ENCODE measurements at regions not wholly inside any gene's neighbourhood (a gene's known extent, or its start where the extent isn't known, plus 50 kb on each side); places are given as distances from the start of the nearest gene placed in this dataset.

DNA sequence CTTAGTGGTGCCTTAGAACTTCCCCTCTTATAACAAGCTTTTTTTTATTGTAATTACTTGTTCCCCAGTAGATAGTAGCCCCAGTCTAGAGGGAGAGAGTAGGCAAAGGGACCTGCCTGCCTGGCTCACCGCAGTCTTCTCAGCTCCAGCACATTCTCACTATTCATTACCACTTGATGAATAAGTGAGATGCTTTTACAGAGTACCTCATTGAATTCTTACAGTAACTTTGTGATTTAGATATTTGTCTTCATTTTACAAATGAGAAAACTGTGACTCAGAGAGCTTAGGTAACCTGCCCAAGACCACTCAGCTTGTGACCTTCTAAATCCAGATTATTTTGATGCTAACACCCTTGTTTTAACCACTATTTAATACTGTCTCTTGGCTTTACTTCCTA is 77.8 kb downstream of the CHRNA1 start:
- Histone ChIP-seq H3K27me3 (peaks cover 12% of the 10 kb centered on the region), H3K4me3 (no peak overlapping the region), H3K36me3 (no peaks in the 10 kb centered on the region), H3K9me3 (no peaks in the 10 kb centered on the region), H3K27ac (no peak overlapping the region), H3K4me1 (peaks cover 0 to 12% (median 9%) of the 10 kb centered on the region in 4 donors)
- TF ChIP-seq POLR2AphosphoS5 (IDR thresholded peaks at IDR 0.05) (no peak), EP300 (IDR thresholded peaks at IDR 0.05; ENCODE audit: low read depth) (no peak), POLR2A (IDR thresholded peaks at IDR 0.05) (no peak)
- TF ChIP-seq, protein P1, sequence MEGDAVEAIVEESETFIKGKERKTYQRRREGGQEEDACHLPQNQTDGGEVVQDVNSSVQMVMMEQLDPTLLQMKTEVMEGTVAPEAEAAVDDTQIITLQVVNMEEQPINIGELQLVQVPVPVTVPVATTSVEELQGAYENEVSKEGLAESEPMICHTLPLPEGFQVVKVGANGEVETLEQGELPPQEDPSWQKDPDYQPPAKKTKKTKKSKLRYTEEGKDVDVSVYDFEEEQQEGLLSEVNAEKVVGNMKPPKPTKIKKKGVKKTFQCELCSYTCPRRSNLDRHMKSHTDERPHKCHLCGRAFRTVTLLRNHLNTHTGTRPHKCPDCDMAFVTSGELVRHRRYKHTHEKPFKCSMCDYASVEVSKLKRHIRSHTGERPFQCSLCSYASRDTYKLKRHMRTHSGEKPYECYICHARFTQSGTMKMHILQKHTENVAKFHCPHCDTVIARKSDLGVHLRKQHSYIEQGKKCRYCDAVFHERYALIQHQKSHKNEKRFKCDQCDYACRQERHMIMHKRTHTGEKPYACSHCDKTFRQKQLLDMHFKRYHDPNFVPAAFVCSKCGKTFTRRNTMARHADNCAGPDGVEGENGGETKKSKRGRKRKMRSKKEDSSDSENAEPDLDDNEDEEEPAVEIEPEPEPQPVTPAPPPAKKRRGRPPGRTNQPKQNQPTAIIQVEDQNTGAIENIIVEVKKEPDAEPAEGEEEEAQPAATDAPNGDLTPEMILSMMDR (IDR thresholded peaks at IDR 0.05) = no peak
- in situ Hi-C loops (cut with MboI; ENCODE audit: low pct_ligation_motif_present in 1 of 4, low pct_unique_long_range_greater_than_20kb in 1 of 4, low sequenced_read_pairs in 3 of 4) (loop anchor here in 2 of 4 donors (25.0 kb wide), 2 partner anchors 99 to 224 kb away; partner anchors contain the start of gene WIPF1 (in 1 of the 2)), intact Hi-C loops (cut with DNase I; ENCODE audit: low total_unique reads) (loop anchor here (5.0 to 10.0 kb wide), 2 partner anchors 72 to 224 kb away; no protein-coding TSS in a partner anchor)
- DNase-seq = no peak
- WGBS, 2 donors (ENCODE audit: low coverage in 1 of 2) = 95 to 100% methylated on average over 1 of the region's 1 CpG

DNA sequence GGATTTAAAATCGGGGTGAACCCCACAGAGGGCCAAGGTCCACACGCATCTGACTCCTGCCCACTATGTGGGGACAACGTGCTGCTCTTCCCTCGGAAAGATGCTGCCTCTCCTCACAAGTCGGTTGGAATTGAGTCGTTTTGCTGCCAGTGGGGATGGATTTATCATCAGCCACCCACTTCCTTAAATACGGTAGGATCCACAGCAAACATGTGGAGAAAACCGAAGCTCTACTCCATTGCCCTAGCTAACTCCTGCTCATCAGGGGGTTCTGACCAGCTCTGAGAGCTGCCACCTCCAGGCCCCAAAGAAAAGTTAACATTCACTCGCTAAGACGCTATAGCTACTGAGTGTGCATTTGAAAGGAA is 80.9 kb downstream of the CHRNA1 start:
- 0 to 10% methylated on average over 3 to 10 of the region's 10 CpGs for WGBS, 2 donors (ENCODE audit: low coverage in 1 of 2)
- Histone ChIP-seq H3K9me3 (no peaks in the 10 kb centered on the region), H3K4me1 (peaks cover 3 to 17% (median 13%) of the 10 kb centered on the region in 4 donors), H3K27me3 (peaks cover 12% of the 10 kb centered on the region), H3K27ac (peak overlapping the region; percentile 84 to 88 (median 86)), H3K4me3 (peak overlapping the region; percentile 44 to 85 (median 74)), H3K36me3 (no peaks in the 10 kb centered on the region)
- TF ChIP-seq, protein P1 (IDR thresholded peaks at IDR 0.05) = peak in 1 of 5 experiments; percentile 11
- TF ChIP-seq EP300 (IDR thresholded peaks at IDR 0.05; ENCODE audit: low read depth) = no peak
- no peak for DNase-seq
- intact Hi-C loops (cut with DNase I; ENCODE audit: low total_unique reads) = loop anchor here (2.0 to 10.0 kb wide), 2 partner anchors 69 to 485 kb away; partner anchors contain the start of gene ATF2
- in situ Hi-C loops (cut with MboI; ENCODE audit: low pct_ligation_motif_present in 1 of 4, low pct_unique_long_range_greater_than_20kb in 1 of 4, low sequenced_read_pairs in 3 of 4) = loop anchor here in 2 of 4 donors (25.0 kb wide), 2 partner anchors 96 to 221 kb away; partner anchors contain the start of gene WIPF1 (in 1 of the 2)

DNA sequence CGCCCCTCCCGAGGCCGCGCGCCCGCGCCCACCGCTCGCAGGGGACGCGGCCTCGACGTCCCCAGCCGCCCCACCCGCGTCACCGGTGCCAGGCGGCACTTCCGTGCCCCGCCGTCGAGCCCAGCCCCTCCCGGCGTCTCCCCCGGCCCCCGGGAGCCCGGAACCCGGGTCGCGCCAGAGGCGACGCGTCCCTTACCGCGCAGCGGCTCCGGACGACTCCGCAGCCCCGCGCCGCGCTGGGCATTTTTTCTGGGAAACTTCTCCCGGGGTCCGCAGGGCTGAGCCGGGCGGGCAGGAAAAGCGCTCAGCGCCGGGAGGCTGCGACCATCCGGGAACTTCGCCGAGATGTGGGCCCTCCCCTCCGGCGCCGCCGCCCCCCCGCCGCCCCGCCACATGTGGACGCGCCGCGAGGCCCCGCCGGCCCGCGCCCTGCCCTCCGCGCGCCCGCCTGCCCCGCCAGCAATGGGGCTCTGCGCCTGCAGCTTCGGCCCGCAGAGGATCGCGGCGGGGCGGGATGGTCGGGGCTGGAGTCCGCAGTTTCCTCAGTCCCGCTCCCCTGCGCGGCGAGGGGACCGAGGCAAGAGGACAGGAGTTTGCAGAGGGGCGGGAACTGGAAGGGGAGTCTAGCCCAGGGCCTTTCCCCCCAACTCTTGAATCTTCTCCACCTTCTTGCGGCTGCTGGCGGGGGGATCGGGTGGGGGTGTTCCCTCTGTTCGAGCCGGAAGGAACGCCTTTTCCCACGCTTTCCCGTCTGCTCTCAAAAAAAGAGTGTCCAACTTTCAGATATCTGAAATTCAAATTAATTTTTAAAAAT is 81.5 kb downstream of the CHRNA1 start:
- H3K4me3 ChIP-seq = peak overlapping the region; percentile 72 to 89 (median 81)
- peaks cover 3 to 17% (median 13%) of the 10 kb centered on the region in 4 donors for H3K4me1 ChIP-seq
- H3K27me3 ChIP-seq = peaks cover 12% of the 10 kb centered on the region
- intact Hi-C loops (cut with DNase I; ENCODE audit: low total_unique reads) = loop anchor here (2.0 to 10.0 kb wide), 2 partner anchors 68 to 486 kb away; partner anchors contain the start of gene ATF2
- in situ Hi-C loops (cut with MboI; ENCODE audit: low pct_ligation_motif_present in 1 of 4, low pct_unique_long_range_greater_than_20kb in 1 of 4, low sequenced_read_pairs in 3 of 4) = loop anchor here in 2 of 4 donors (25.0 kb wide), 2 partner anchors 95 to 220 kb away; partner anchors contain the start of gene WIPF1 (in 1 of the 2)
- H3K27ac ChIP-seq = peak overlapping the region; percentile 84 to 88 (median 86)
- no peaks in the 10 kb centered on the region for H3K36me3 ChIP-seq
- TF ChIP-seq POLR2A (IDR thresholded peaks at IDR 0.05) (no peak), EP300 (IDR thresholded peaks at IDR 0.05; ENCODE audit: low read depth) (no peak), POLR2AphosphoS5 (IDR thresholded peaks at IDR 0.05) (no peak)
- TF ChIP-seq, protein P1 (IDR thresholded peaks at IDR 0.05) = no peak
- peak; percentile 75 for DNase-seq
- no peaks in the 10 kb centered on the region for H3K9me3 ChIP-seq
- 0% methylated on average over 2 to 23 of the region's 97 CpGs for WGBS, 2 donors (ENCODE audit: low coverage in 1 of 2)

DNA sequence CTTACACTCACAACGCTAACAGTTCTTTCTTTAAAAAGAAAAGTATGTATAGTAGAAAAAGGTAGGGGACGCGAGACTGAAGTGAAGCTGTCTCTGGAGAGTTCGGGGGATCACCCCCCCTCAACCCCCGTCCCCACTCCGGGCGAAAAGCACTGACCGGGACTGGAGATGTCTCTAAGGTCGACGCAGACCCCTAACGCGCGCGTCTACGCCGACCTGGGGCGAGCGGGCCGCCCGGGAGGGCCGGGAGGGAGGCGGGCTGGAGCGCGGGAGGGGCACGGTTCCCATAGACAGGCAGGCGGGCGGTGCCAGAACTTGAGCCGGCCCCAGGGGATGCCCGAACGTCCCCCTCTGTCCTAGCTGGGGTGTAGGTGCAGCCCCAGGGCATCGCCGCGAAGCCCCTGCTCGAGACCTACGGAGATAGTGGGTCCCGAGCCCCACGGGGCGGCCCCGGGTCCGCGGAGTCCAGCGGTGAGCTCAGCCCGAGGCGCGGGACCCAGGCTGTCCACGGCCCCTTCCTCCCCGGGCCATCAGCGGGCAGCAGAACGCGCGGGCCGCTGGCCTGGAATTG is 82.2 kb downstream of the CHRNA1 start:
- WGBS, 2 donors (ENCODE audit: low coverage in 1 of 2) = 1% methylated on average over 30 of the region's 52 CpGs; no CpG with 5 or more reads in 1 of the 2 donors
- intact Hi-C loops (cut with DNase I; ENCODE audit: low total_unique reads) = loop anchor here (2.0 to 10.0 kb wide), 2 partner anchors 67 to 487 kb away; partner anchors contain the start of gene ATF2

More for the DNA sequence above, 82.2 kb downstream of the CHRNA1 start:
- Histone ChIP-seq H3K4me3 (peak overlapping the region; percentile 72 to 89 (median 81)), H3K9me3 (no peaks in the 10 kb centered on the region), H3K27ac (peak overlapping the region; percentile 84 to 88 (median 86)), H3K4me1 (peaks cover 3 to 17% (median 13%) of the 10 kb centered on the region in 4 donors), H3K27me3 (peaks cover 12% of the 10 kb centered on the region), H3K36me3 (no peaks in the 10 kb centered on the region)
- in situ Hi-C loops (cut with MboI; ENCODE audit: low pct_ligation_motif_present in 1 of 4, low pct_unique_long_range_greater_than_20kb in 1 of 4, low sequenced_read_pairs in 3 of 4) = loop anchor here in 2 of 4 donors (25.0 kb wide), 2 partner anchors 95 to 220 kb away; partner anchors contain the start of gene WIPF1 (in 1 of the 2)
- TF ChIP-seq, protein P1 (IDR thresholded peaks at IDR 0.05) = no peak
- TF ChIP-seq EP300 (IDR thresholded peaks at IDR 0.05; ENCODE audit: low read depth) = no peak
- TF ChIP-seq POLR2AphosphoS5 (IDR thresholded peaks at IDR 0.05) = no peak
- no peak for TF ChIP-seq POLR2A (IDR thresholded peaks at IDR 0.05)
- DNase-seq = peak; percentile 31
